Superior temporal gyrus (tissue), 1 donor: ENCODE measurements at regions not wholly inside any gene's neighbourhood (a gene's known extent, or its start where the extent isn't known, plus 50 kb on each side); places are given as distances from the start of the nearest gene placed in this dataset.
"Not testable (repeated sequence)": the region's sequence is repeated elsewhere in the genome, so short reads cannot be mapped to it uniquely, and the experiment has no call there.

Experiments
- DNase-seq: peaks from one replicate; pipeline ENCODE4 v3.0.0-alpha.2; 2016; ENCODE audit errors: extremely low spot score

DNA sequence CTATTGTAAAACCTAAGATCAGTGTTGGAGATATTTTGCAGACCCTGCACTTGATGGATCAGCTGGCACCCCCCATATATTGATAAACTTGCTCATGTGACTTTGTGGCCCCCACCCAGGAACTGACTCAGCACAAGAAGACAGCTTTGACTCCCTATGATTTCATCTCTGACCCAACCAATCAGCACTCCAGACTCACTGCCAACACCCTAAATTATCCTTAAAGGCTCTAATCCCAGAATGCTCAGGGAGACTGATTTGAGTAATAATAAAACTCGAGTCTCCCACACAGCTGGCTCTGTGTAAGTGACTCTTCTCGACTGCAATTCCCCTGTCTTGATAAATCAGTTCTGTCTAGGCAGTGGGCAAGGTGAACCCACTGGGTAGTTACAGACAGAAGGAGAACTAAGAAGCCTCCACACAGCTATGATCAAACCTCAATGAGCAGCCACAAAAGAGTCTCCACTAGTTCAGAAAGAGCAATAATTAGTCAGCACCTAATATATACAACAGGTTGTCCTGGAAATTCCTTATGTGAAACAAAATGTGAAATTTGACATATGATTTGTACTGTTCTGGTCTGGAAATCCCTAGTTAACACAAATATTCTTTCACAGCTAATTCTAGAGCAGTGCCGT lies 52.2 kb downstream of the ACTL7B start:
- DNase-seq = no peak

DNA sequence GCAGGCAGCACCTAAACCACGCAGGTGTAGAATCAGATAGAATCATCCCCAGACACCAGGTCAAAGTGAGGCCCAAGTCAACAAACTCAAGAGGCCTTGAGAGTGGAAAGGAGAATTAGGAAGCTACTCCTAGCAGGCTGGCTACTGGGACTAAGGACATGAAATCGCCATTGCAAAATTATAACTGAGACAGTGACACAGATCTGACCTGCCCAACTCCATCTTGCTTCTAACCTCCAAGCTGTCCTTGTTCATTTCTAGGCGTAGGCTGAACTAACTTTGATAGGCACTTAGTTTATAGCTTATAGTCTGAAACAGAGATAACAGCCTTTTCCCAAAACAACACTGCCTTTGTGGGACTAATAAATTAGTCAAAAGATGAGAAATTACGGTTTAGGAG lies 52.8 kb downstream of the ACTL7B start:
- DNase-seq = no peak

GRCh38 chr9:108801949-108802348 lies 53.8 kb downstream of the ACTL7B start:
- no peak for DNase-seq

DNA sequence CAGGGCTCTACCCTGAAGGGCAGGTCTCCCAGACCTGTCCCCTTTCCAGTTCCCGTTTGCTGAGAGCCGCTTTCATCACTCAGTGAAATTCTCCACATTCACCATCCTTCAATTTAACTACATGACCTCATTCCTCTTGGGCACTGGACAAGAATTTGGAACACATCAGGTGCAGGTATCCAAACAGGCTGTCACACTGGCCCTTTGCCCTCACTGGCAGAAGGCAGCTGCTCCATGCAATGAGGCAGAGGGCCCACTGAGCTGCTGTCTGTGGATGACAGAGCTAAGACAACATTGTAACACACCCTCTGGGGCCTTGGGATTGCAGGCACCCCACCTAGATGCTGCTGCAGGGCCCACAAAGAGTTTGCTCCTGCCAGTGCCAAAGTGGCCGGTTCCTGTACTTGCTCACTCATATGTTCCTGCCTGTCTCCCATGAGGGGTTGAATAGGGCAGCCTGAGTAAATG lies 55.1 kb downstream of the ACTL7B start:
- DNase-seq = no peak

GRCh38 chr9:108793573-108793972 lies 62.2 kb downstream of the ACTL7B start:
- no peak for DNase-seq

DNA sequence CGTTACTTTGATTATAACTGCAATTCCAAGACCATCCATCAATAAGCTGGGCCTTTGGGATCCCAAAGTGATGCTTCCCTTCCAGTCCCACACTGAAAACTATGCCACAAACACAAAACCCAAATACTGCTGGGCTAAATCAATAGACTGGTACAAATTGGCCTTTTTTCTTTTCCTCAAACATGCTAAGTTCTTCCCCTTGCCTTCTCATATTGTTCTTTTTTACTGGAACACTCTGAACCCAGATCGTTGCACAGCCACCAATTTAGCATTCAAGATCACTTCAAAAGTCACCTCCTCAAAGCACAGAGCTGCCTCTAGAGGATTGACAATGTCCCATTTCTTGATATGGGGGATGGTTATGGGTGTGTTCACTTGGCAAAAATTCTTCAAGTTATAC lies 66.0 kb downstream of the ACTL7B start:
- DNase-seq = no peak

DNA sequence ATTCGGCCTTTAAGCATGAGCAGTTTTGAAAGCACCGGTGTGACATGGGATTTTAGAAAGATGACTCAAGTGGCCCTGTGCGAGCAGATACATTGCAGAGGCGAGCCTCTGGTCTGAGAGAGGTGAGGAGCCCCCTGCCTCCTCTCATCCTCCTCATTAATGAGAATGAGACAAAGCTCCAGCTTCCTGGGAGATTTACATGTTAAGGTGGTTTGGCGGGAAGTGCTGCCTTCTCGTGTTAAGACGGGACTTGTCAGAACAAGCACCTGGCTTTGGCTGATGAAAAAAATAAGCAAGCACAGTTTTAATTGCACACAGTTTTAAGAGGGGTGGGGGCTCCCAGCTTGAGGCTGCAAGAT lies 68.1 kb downstream of the ACTL7B start:
- DNase-seq = no peak

DNA sequence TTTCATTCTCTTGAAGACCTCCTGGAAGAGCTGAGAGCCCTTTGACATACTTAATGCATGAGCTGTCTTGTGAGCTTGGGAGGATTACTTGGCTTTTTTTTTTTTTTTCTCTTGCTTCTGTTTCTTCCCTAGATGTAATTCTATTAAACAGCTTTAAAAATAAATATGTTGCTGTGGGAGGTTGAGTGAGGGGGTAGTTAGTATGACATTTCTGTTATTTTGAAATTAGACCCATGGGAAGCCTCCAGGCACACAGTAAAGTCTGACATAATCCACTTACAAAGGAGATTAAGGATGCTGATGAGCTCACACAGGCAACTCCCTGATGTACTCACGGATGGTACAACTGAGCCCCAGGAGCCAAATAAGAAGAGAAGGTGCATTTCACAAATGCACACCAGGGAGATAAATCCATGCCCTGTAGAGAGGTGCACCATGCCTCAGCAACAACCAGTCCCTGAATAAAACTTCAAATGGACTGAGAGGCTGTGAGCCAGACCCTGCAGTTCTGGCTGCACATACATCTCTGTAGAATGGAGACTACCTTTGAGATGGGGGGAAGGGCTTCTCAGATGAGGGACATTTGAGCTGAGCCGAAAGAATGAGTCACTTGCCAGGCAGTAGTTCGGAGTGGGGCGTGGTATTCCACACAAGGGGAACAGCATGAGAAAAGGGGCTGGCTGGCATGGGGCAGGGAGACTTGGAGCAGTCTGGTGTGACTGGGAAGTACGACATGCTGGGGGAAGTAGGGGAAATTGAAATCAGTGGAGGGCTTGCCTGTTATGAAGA lies 68.7 kb downstream of the ACTL7B start:
- DNase-seq = no peak

- no peak for DNase-seq
Observed at GRCh38 chr9:108786322-108786721, 69.5 kb downstream of the ACTL7B start.

DNA sequence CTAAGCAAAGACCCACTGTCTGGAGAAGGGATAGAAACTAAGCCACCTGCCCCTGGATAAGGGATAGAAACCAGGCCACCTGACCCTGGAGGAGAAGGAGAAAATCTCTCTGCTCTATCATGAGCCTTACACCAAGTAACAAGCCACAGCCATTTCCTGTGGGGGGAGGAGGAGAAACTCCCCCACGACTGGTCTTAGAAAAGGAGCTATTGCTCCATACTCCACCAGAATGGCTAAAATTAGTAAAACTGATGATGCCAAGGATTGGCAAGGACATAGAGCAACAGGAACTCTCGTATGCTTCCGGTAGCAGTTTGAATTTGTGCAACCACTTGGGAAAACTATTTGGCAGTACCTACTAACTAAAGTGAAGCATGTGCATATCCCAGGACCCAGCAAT lies 70.8 kb downstream of the ACTL7B start:
- DNase-seq = no peak

DNA sequence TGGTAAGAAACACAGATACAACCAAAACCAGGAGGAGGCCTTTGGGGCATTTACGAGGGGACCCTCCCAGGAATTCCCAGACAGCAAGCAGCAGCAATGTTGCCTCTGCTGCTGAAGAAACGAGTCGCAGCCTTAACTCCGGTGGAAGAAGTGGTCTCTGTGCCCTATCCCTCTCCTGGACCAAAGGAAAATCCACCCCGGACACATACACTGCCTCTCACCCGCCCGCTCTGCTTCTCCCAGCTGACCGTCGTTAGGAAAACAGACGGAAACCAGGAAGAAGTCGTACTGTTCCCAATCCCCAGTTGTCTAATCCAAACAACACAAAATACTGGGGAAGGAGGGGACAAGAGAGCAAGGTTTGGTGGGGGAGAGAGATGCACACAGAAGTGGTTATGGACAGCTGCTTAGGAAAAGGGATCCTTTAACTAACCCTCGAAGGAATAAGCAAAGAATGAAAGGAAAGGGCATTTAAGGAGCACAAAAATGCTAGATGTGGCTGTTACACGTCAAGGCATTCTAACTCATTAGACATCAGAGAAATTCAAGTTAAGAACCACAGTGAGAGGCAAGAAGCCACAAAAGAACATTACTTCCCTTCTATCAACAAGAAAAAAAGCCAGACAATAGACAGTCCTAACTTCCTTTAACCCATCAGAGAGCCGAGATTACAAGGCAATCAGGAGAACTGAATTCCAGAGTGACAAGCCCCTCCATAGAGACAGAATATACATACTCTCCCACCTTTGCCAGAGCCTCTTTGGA lies 71.9 kb downstream of the ACTL7B start:
- DNase-seq = no peak

DNA sequence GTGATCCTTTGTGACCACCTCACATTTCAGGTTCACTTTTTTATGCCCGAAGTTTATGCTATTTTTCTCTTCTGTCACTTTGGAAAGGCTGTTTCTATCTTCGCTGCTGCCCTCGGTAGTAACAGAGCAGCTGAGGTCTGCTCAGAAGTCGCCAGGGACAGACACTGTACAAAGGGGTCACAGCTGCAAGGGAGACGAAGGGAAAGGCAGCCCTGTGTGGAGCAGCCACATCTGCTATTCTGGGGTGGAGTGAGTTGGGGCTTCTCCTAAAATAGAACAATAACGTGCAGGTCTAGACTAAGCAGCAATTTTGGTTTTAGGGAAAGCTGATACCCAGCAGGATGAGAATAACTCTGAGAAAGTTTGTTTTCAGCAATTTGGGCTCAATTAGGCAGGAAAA lies 72.5 kb downstream of the ACTL7B start:
- no peak for DNase-seq

DNA sequence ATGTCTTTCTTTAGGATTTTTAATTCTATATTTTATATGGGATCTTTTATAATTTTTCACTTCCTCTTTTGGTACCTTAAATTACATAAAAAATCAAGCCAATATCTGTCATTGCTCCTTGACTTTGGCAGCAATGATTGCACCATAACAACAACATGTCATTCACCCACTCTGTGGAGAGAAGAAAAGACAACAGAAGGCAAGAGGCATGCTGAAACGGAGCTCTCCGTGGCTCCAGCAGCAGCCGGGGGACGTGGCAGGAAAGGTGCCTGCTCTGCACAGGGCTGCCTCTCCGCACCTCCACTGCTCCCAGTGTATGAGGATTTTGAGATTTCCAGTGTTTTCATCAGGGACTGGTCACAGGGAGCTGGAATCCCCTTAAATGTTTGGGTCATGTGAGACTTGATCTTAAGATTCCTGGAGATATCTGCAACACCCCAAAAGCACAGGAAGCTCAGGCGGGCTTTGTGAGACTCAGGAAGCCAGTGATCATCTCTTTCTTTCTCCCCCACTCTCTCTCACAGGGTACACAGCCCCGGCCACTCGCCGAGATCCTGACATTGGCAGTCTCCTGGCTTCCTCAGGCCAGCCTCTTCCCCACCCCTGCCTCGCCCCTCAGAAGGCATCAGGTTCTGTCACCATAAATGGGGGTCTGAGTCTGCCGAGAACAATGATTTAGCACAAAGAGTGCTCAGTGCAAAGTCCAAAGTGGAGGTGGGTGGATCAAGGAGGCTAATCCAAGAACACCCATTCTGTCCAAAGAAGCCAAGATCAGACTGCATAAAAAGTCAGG lies 74.6 kb downstream of the ACTL7B start:
- no peak for DNase-seq

DNA sequence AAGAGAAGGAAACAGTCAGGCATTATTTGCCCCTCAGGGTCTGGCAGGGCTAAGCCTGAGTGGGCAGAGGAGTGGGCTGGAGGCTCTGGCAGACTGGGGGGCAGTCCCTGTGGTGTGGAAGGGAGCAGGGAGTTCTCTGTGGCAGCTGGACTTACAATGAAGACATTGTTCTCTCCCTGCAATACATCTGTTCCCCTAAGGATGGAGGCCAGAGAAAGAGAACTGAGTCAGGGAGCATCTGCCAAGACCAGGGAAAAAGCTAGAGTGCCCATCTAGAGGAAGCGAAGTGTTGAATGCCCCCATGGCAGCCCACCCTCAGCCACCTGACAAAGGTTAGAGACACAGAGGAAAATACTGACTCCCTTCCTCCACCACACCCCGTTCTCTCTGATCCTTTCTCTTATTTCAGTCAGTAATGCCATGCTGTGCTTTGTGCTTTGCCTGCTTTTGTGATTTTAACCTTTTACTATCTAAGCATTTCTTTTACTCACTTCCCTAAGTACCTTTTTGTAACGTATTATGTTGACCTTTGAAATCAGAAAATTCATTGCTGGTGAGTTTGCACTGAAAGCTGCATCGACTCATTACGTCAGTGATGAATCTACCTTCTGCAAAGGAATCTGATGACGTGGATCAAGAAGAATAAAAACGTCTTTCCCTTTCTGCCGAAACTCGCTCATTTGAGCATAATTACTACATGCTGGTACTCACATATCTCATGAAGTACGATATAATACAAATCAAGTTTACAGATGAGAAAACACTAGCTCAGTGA lies 76.0 kb downstream of the ACTL7B start:
- DNase-seq = peak; percentile 81

GRCh38 chr9:108776920-108777639 lies 78.7 kb downstream of the ACTL7B start:
- no peak for DNase-seq

DNA sequence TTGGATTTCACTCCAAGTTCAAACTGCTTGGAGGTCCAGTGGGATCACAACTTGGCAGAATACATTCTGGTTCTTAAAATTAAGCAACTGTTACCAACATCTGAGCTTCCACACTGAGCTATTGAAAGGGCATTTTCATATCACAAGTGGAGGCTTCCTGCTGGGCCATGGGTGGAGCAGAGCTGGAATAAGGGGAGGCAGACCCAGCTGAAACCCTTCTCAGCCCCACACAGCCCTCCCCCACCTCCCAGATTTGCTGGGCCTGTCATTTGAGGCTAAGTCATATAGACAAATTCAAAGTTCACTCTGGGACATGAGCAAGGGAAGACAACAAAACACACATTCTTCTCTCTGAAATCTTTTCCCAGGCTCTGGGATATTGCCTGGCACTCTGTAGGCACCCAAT lies 79.9 kb downstream of the ACTL7B start:
- no peak for DNase-seq

- DNase-seq = not testable (repeated sequence)
Observed at GRCh38 chr9:108774088-108774487, 81.7 kb downstream of the ACTL7B start.

DNA sequence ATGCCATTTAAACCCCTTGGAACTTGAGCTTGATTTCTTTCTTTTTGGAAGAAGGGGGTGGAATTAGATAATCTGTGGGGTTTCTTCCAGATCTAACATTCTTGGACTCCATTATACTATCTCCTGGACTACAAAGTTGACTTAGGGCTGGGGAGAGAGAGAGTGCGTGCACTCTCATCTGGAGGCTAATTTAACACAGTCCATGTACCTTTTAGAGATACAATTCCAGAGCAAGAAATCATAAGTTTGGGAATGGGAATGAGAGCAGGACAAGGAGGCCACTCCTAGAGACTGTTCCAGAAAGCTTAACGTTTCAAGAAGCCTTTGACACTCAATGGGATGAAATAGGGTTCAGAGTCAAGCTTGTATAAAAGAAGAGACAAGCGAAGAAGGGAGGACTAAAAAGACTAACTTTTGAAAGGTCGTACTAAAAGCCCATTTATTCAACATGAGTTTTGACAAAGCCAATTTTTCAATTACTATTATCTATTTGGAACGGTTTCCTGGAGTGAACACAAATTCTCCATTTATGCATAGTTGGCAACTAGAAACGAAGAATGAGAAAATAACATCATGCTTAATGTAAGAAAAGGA lies 83.4 kb downstream of the ACTL7B start:
- no peak for DNase-seq

DNA sequence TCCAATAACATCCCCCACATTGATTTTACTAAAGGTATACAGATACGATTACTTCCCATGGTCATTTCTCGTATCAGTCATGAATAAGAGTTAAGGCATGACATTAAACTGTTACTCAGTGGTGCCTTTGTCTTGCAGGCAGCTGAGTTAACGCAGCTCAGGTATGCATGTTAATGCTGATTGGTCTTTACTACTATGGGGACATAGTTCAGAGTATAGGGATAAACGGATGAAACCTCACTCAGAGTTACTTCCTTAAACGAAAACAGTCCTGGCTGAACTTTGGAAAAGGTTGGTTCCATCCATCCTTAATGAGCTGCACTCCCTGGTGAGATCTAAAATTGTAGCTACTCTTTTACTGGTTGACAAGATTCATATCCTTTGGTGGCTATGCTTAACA lies 87.0 kb downstream of the ACTL7B start:
- DNase-seq = no peak

DNA sequence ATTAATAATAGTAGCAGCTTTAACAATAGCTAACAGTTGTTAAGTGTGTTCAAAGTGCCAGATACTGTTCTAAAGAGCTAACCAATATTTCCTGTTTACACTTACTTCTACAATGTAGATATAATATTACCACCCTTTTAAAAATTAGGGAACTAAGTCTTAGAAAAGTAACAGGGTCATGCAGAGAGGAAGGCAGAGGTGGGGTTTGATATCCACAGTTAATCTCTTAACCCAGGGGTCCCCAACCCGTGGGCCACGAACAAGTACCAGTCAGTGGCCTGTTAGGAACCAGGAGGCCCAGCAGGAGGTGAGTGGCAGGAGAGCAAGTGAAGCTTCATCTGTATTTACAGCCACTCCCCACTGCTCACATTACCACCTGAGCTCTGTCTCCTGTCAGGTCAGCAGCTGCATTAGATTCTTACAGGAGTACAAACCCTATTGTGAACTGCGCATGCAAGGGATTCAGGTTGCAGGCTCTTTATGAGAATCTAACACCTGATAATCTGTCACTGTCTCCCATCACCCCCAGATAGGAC lies 89.1 kb downstream of the ACTL7B start:
- no peak for DNase-seq
